HepG2 (cell line): ENCODE measurements at regions not wholly inside any gene's neighbourhood (a gene's known extent, or its start where the extent isn't known, plus 50 kb on each side); places are given as distances from the start of the nearest gene placed in this dataset.

Source experiments
- ATAC-seq: fragments of 200-7000 bp; cut with Tn5 transposase; 3 replicates; pipeline ENCODE4 v1.9.1; 2020; ENCODE audit warnings: mild to moderate bottlenecking, moderate library complexity
- BruUV-seq: library from RNA; stranded (reverse); fragments of 400-500 nt; replicated peaks from 2 replicates; lab custom pipeline; 2021; lab: Mats Ljungman, UMichigan
- CTCF ChIA-PET: fragments of 300-600 bp; formaldehyde crosslinking; extraction: SDS; loops from one replicate; lab custom pipeline; 2021; ENCODE audit warnings: low total read pairs, inconsistent platforms, low intra/inter-chr PET ratio; lab: Yijun Ruan, JAX
- POLR2A ChIA-PET: fragments of 350-600 bp; sonication (Branson Sonifier 250); formaldehyde crosslinking; loops from one replicate; lab custom pipeline; 2020; ENCODE audit warnings: antibody characterized with exemption, inconsistent platforms; lab: Yijun Ruan, JAX
- DNase-seq: peaks from one replicate; pipeline ENCODE4 v3.0.0-alpha.2; 2015; ENCODE audit warnings: low spot score
- FAIRE-seq: peaks from 3 replicates; lab custom pipeline; 2011; peaks lifted over from hg19 to GRCh38; lab: Jason Lieb, UNC
- H2AFZ ChIP-seq: one replicate; pipeline ENCODE4 v1.6.1; 2011; ENCODE audit warnings: low read length, inconsistent platforms
- H3K27ac ChIP-seq: fragments of 300-600 bp; 3 replicates; pipeline ENCODE4 v1.8.0; 2011; ENCODE audit warnings: mixed run types, mild to moderate bottlenecking, mixed read lengths, low read length, inconsistent platforms; ENCODE audit not compliant: insufficient read depth; ENCODE audit errors: extremely low read length
- H3K27me3 ChIP-seq, 2 experiments: fragments of 200-600 bp in 1 of 2; 2 replicates in 1 of 2; 3 replicates in 1 of 2; pipeline versions ENCODE4 v1.6.0 to v1.8.0; 2011; ENCODE audit warnings: low read length in 2 of 2, mild to moderate bottlenecking in 2 of 2, moderate library complexity in 2 of 2, inconsistent platforms in 1 of 2; ENCODE audit not compliant: insufficient read depth in 2 of 2, control insufficient read depth in 1 of 2
- H3K36me3 ChIP-seq, 2 experiments: fragments of 200-600 bp in 1 of 2; replicated peaks in 1 of 2; 2 replicates in 1 of 2; 3 replicates in 1 of 2; pipeline versions ENCODE4 v1.5.1 to v1.8.0; 2011; ENCODE audit warnings: low read length in 2 of 2, inconsistent platforms in 1 of 2; ENCODE audit not compliant: insufficient read depth in 2 of 2, control insufficient read depth in 1 of 2
- H3K4me1 ChIP-seq: 2 replicates; pipeline ENCODE4 v1.5.1; 2012; ENCODE audit warnings: low read length, inconsistent platforms; ENCODE audit not compliant: insufficient read depth
- H3K4me2 ChIP-seq: 2 replicates; pipeline ENCODE4 v1.6.0; 2011; ENCODE audit warnings: low read depth, low read length, inconsistent platforms
- H3K4me3 ChIP-seq, 3 experiments: fragments of 200-600 bp in 1 of 3; sonication (generic), shearing (Covaris generic) in 1 of 3; replicated peaks in 1 of 3; 2 replicates each; pipeline ENCODE4 v1.5.1; 2011 to 2016; ENCODE audit warnings: low read length in 3 of 3, inconsistent platforms in 2 of 3, low read depth in 2 of 3, mild to moderate bottlenecking in 2 of 3, control low read depth in 1 of 3, mixed read lengths in 1 of 3; ENCODE audit not compliant: insufficient read depth in 1 of 3
- H3K79me2 ChIP-seq: one replicate; pipeline ENCODE4 v1.6.1; 2011; ENCODE audit warnings: low read length, inconsistent platforms; ENCODE audit not compliant: insufficient read depth
- H3K9ac ChIP-seq: 2 replicates; pipeline ENCODE4 v1.6.0; 2011; ENCODE audit warnings: mild to moderate bottlenecking, low read depth, low read length, inconsistent platforms; ENCODE audit not compliant: insufficient read depth
- H3K9me3 ChIP-seq: 2 replicates; pipeline ENCODE4 v1.5.1; 2012; ENCODE audit warnings: mild to moderate bottlenecking, low read length
- H4K20me1 ChIP-seq: 2 replicates; pipeline ENCODE4 v1.6.0; 2011; ENCODE audit warnings: inconsistent platforms, mild to moderate bottlenecking, low read length, moderate library complexity; ENCODE audit not compliant: insufficient read depth
- ARID4A ChIP-seq: sonication (generic); formaldehyde crosslinking; IDR thresholded peaks from 2 replicates; pipeline ENCODE4 v1.5.0; 2020; ENCODE audit warnings: mild to moderate bottlenecking, missing genetic modification reagents, borderline replicate concordance
- HOXA7 ChIP-seq: sonication (generic); formaldehyde crosslinking; IDR thresholded peaks from 2 replicates; pipeline ENCODE4 v1.8.1; 2022; ENCODE audit warnings: mild to moderate bottlenecking, missing genetic modification reagents, moderate library complexity
- RORA ChIP-seq: sonication (generic); formaldehyde crosslinking; IDR thresholded peaks from 2 replicates; pipeline ENCODE4 v1.5.0; 2020; ENCODE audit warnings: mild to moderate bottlenecking, missing genetic modification reagents, moderate library complexity
- SMAD9 ChIP-seq: sonication (generic); formaldehyde crosslinking; IDR thresholded peaks from 2 replicates; pipeline ENCODE4 v1.5.1; 2020; ENCODE audit warnings: mild to moderate bottlenecking, missing genetic modification reagents
- SNRNP70 ChIP-seq: fragments of 200-400 bp; formaldehyde crosslinking; IDR thresholded peaks from 2 replicates; pipeline ENCODE4 v1.6.1; 2017; ENCODE audit warnings: mild to moderate bottlenecking, low read depth, low read length, moderate library complexity
- SYNCRIP ChIP-seq: fragments of 200-400 bp; formaldehyde crosslinking; IDR thresholded peaks from 2 replicates; pipeline ENCODE4 v1.6.1; 2018; ENCODE audit warnings: mild to moderate bottlenecking, low read depth, low read length; ENCODE audit not compliant: insufficient read depth
- WIZ ChIP-seq: sonication (generic); formaldehyde crosslinking; IDR thresholded peaks from 2 replicates; pipeline ENCODE4 v1.5.1; 2020; ENCODE audit warnings: mild to moderate bottlenecking, missing genetic modification reagents
- ZBTB34 ChIP-seq: sonication (generic); formaldehyde crosslinking; IDR thresholded peaks from 2 replicates; pipeline ENCODE4 v1.8.0; 2022; ENCODE audit warnings: mild to moderate bottlenecking, missing genetic modification reagents
- ZBTB7A ChIP-seq: sonication (generic); formaldehyde crosslinking; IDR thresholded peaks from 2 replicates; pipeline ENCODE4 v1.8.0; 2022; ENCODE audit warnings: mild to moderate bottlenecking, missing genetic modification reagents
- ZNF232 ChIP-seq: sonication (generic); formaldehyde crosslinking; IDR thresholded peaks from 2 replicates; pipeline ENCODE4 v1.4.0; 2020; ENCODE audit warnings: missing genetic modification reagents, borderline replicate concordance
- ZNF326 ChIP-seq: sonication (generic); formaldehyde crosslinking; IDR thresholded peaks from 2 replicates; pipeline ENCODE4 v1.4.0; 2020; ENCODE audit warnings: missing genetic modification reagents, borderline replicate concordance
- ZNF709 ChIP-seq: sonication (generic); formaldehyde crosslinking; IDR thresholded peaks from 2 replicates; pipeline ENCODE4 v1.5.0; 2020; ENCODE audit warnings: mild to moderate bottlenecking, missing genetic modification reagents
- ZNF776 ChIP-seq: sonication (generic); formaldehyde crosslinking; IDR thresholded peaks from 2 replicates; pipeline ENCODE4 v1.4.0; 2020; ENCODE audit warnings: mild to moderate bottlenecking, missing genetic modification reagents
- ZNF891 ChIP-seq: sonication (generic); formaldehyde crosslinking; IDR thresholded peaks from 2 replicates; pipeline ENCODE4 v1.5.0; 2020; ENCODE audit warnings: mild to moderate bottlenecking, missing genetic modification reagents
- WGBS: methylation state at CpG from one replicate; pipeline ENCODE4 v1.1.6; 2017; ENCODE audit warnings: low lambda C conversion rate; 5-methylcytosine and 5-hydroxymethylcytosine counted together
- in situ Hi-C: cut with HindIII; loops from 2 replicates; pipeline ENCODE4 v1.10.0; 2017; ENCODE audit warnings: low pct_unique_long_range_greater_than_20kb; ENCODE audit not compliant: extremely low pct_ligation_motif_present
- intact Hi-C: fragments of 100-400 bp; cut with micrococcal nuclease; formaldehyde crosslinking; loops from one replicate; pipeline ENCODE4 v1.10.0; 2022; ENCODE audit not compliant: unreplicated experiment

DNA sequence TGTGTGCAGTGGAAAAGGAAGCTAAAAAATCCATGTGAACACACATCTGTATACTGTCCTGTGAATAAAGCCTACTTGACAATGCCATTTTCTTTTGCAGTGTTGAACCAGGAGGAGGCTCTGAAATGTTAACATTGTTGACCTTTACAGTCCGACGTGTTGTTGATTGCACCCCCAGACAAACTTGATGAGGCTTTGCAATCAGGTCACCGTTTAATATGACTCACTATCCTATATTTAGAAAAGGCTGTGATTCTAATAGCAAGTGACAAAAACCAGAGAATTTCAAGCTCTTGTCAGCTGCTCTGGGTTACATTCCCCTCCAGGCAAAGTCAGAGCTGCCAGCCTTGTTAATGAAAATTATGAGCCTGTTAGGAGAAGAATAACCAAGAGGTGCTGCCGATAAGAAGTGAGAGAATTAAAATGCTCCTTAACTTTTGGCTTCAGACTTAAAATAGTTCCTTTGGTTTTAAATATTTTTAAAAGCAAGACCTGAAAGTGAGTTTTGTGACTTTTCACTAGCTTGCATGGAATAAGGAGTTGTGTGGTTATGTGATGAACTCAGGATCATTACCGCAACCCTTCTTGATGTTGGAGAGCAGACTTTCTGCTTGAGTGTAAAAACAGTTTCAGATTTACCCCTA lies 162.1 kb downstream of the QPCT start:
- BruUV-seq: no TSS peak
- ATAC-seq (no peak), FAIRE-seq (no peak), DNase-seq (no peak)
- ChIA-PET POLR2A (no interaction called here), CTCF (no interaction called here)
- Histone ChIP-seq H3K27ac (no peak overlapping the region), H3K4me3 (no peak overlapping the region), H4K20me1 (no peaks in the 10 kb centered on the region), H3K27me3 (peaks cover 0 to 8% of the 10 kb centered on the region in 2 experiments; a peak in 1 of 5 replicates), H3K4me2 (no peak overlapping the region), H3K79me2 (no peaks in the 10 kb centered on the region), H3K4me1 (no peaks in the 10 kb centered on the region), H3K36me3 (no peaks in the 10 kb centered on the region), H2AFZ (no peak overlapping the region), H3K9me3 (no peaks in the 10 kb centered on the region), H3K9ac (no peak overlapping the region)
- in situ Hi-C loops: no loop called here
- WGBS: 49% methylated on average over 5 of the region's 5 CpGs
- TF ChIP-seq HOXA7 (no peak), SMAD9 (CRISPR knock-in tag) (no peak), ZBTB34 (CRISPR knock-in tag) (no peak), WIZ (CRISPR knock-in tag) (no peak), ZNF776 (CRISPR knock-in tag) (no peak), SNRNP70 (no peak), ZNF326 (CRISPR knock-in tag) (no peak), ZNF232 (CRISPR knock-in tag) (no peak), ZNF709 (CRISPR knock-in tag) (no peak), RORA (CRISPR knock-in tag) (no peak), ZNF891 (CRISPR knock-in tag) (no peak), ARID4A (CRISPR knock-in tag) (no peak), ZBTB7A (CRISPR knock-in tag) (no peak), SYNCRIP (no peak)
- intact Hi-C loops: no loop called here
